ENCODE measurements at regions not wholly inside any gene's neighbourhood (a gene's known extent, or its start where the extent isn't known, plus 50 kb on each side); places are given as distances from the start of the nearest gene placed in this dataset.

DNA sequence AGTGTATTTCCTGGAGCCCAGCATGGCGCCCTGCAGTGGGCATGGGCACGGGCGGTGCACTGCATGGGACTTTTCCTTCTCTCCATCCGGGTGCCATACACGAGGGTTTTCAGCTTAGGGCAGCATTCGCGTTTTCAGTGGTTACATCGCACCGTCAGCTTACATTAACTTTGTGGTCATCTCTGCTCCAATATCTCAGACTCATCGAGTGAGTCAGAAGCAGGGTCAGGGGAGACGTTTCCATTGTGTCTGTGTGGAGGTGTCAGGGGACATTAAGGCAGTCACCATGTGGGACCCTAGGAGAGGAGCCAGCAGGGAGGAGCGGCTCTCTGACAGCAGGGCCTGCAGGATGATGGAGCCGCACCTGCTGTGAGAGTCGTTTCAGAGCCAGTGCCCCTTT lies 541.0 kb downstream of the FGF9 start:
- H3K36me3 ChIP-seq, result no peaks in the 10 kb centered on the region
- H3K27me3 ChIP-seq, result no peaks in the 10 kb centered on the region
- no peaks in the 10 kb centered on the region for H3K4me1 ChIP-seq
- TF ChIP-seq, protein P1, sequence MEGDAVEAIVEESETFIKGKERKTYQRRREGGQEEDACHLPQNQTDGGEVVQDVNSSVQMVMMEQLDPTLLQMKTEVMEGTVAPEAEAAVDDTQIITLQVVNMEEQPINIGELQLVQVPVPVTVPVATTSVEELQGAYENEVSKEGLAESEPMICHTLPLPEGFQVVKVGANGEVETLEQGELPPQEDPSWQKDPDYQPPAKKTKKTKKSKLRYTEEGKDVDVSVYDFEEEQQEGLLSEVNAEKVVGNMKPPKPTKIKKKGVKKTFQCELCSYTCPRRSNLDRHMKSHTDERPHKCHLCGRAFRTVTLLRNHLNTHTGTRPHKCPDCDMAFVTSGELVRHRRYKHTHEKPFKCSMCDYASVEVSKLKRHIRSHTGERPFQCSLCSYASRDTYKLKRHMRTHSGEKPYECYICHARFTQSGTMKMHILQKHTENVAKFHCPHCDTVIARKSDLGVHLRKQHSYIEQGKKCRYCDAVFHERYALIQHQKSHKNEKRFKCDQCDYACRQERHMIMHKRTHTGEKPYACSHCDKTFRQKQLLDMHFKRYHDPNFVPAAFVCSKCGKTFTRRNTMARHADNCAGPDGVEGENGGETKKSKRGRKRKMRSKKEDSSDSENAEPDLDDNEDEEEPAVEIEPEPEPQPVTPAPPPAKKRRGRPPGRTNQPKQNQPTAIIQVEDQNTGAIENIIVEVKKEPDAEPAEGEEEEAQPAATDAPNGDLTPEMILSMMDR (IDR thresholded peaks at IDR 0.05), result no peak
- no peaks in the 10 kb centered on the region for H3K9me3 ChIP-seq
- H3K27ac ChIP-seq, result peak overlapping the region in 1 of 2 donors; percentile 49
- no peak for DNase-seq (ENCODE audit: low spot score)
- no peak overlapping the region for H3K4me3 ChIP-seq

DNA sequence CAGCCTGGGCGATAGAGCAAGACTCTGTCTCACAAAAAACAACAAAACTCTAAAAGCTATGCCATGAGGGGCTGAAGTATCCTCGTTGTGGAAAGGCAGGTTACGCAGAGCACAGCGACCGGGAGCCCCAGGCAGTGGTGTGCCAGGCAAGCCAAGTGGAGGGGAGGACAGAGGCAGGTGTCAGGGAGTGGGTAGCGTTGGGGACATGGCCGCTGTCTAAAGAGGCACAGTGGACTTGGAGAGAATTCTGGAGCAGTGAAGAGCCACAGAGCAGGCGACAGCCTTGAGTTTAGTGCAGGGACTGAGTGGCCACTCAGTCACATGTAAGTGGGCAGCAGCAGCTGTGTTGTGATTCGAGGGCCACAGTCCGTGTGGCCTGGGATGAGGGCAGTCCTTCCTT lies 541.7 kb downstream of the FGF9 start:
- H3K27me3 ChIP-seq, result no peaks in the 10 kb centered on the region
- H3K36me3 ChIP-seq, result no peaks in the 10 kb centered on the region
- H3K27ac ChIP-seq, result no peak overlapping the region
- H3K4me3 ChIP-seq, result no peak overlapping the region
- no peaks in the 10 kb centered on the region for H3K4me1 ChIP-seq
- no peaks in the 10 kb centered on the region for H3K9me3 ChIP-seq
- no peak for DNase-seq (ENCODE audit: low spot score)
- TF ChIP-seq, protein P1 (IDR thresholded peaks at IDR 0.05), result no peak

DNA sequence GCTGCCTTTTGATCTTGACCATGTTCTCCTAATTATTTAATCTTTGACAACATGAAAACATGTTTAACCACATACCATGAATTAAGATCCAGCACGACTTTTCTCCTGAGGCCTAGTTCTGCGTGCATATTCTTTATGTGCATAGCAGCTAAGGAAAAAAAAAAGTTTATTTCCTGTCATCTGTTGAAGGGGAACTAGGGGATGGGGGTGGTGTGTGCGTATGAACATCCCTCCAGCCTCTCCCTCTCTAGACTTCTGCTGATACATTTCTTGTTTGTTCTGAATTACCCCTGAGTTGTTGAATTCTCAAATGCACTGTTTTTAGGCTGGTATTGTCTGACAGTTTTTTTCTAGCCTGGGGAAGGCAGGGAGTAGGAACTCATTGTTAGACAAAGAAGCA lies 543.3 kb downstream of the FGF9 start:
- TF ChIP-seq, protein P1 (IDR thresholded peaks at IDR 0.05), result no peak
- H3K36me3 ChIP-seq, result no peaks in the 10 kb centered on the region

DNA sequence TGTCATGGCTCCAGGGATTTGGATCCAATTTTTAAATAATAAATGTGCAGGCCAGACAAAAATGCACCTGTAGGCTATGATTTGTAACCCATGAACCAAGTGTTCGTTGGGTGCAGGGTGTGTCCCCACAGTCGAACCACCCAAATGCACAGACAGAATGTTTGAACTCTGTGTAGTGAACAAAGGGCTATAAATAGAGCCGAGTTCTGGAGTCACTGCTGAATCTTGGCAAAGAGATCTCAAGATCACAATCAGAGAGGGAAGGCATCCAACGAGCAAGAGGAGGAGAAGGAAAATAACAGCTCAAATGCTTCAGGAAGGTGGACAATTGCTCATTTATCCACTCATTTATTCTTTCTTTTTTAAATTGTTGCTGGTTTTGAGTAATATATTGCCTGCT lies 547.9 kb downstream of the FGF9 start:
- H3K4me3 ChIP-seq, result no peak overlapping the region
- no peak overlapping the region for H3K27ac ChIP-seq
- no peaks in the 10 kb centered on the region for H3K9me3 ChIP-seq
- no peaks in the 10 kb centered on the region for H3K36me3 ChIP-seq
- TF ChIP-seq, protein P1 (IDR thresholded peaks at IDR 0.05), result no peak
- peaks cover 0 to 7% of the 10 kb centered on the region in 2 donors for H3K4me1 ChIP-seq
- H3K27me3 ChIP-seq, result no peaks in the 10 kb centered on the region
- DNase-seq (ENCODE audit: low spot score), result no peak

More for the DNA sequence above, 543.3 kb downstream of the FGF9 start:
- H3K9me3 ChIP-seq, result no peaks in the 10 kb centered on the region
- H3K4me1 ChIP-seq, result peaks cover 0 to 7% of the 10 kb centered on the region in 2 donors
- no peak overlapping the region for H3K27ac ChIP-seq
- DNase-seq (ENCODE audit: low spot score), result no peak
- no peak overlapping the region for H3K4me3 ChIP-seq
- H3K27me3 ChIP-seq, result no peaks in the 10 kb centered on the region

DNA sequence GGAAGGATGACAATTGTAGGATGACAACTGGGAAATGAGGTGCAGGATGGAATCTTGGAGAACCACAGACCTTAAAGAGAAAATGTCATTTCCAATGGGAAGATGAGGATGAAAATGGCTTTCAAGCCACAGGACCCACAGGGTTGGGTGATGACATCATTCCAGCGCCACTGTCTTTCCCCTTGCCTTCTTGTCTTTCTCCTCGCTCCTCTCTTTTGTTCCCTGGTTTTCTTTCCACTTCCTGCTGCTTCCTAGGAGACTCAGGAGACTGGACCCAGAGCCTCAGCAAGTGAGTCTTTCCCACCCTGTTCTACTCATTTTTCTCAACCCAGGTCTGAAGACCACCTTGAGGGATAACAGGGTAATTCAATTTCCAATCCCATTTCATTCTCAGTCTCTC lies 548.8 kb downstream of the FGF9 start:
- DNase-seq (ENCODE audit: low spot score), result no peak
- H3K27ac ChIP-seq, result no peak overlapping the region
- H3K4me3 ChIP-seq, result no peak overlapping the region
- no peaks in the 10 kb centered on the region for H3K36me3 ChIP-seq
- H3K27me3 ChIP-seq, result no peaks in the 10 kb centered on the region
- peaks cover 0 to 7% of the 10 kb centered on the region in 2 donors for H3K4me1 ChIP-seq
- H3K9me3 ChIP-seq, result no peaks in the 10 kb centered on the region
- TF ChIP-seq, protein P1 (IDR thresholded peaks at IDR 0.05), result no peak

All from right atrium auricular region (tissue), 2 donors.